Heart left ventricle (tissue), 16 donors: ENCODE measurements at regions not wholly inside any gene's neighbourhood (a gene's known extent, or its start where the extent isn't known, plus 50 kb on each side); places are given as distances from the start of the nearest gene placed in this dataset.

Source experiments
- ATAC-seq, 4 donors: fragments of 200-7000 bp; cut with Tn5 transposase; one replicate each; pipeline ENCODE4 v1.9.1; 2020 to 2022; ENCODE audit warnings: moderate library complexity in 4 of 4, mild to moderate bottlenecking in 3 of 4, moderate number of reproducible peaks in 1 of 4
- DNase-seq, 5 donors: peaks; one replicate each; pipeline ENCODE4 v3.0.0-alpha.2; 2020
- H3K27ac ChIP-seq, 12 donors: fragments of 200-600 bp; sonication (generic) in 4 of 12; one replicate each; pipeline versions ENCODE4 v1.5.0 to v1.8.0; 2016 to 2022; ENCODE audit warnings: mild to moderate bottlenecking in 2 of 12
- H3K27me3 ChIP-seq, 9 donors: fragments of 200-600 bp; sonication (generic) in 2 of 9; one replicate each; pipeline versions ENCODE4 v1.5.1 to v1.8.0; 2016 to 2022; ENCODE audit warnings: mild to moderate bottlenecking in 3 of 9
- H3K36me3 ChIP-seq, 9 donors: fragments of 200-600 bp; sonication (generic) in 2 of 9; one replicate each; pipeline versions ENCODE4 v1.5.0 to v1.8.0; 2018 to 2022; ENCODE audit warnings: mild to moderate bottlenecking in 2 of 9
- H3K4me1 ChIP-seq, 12 donors: fragments of 200-600 bp; sonication (generic) in 4 of 12; one replicate each; pipeline versions ENCODE4 v1.5.0 to v1.8.0; 2016 to 2022; ENCODE audit warnings: mild to moderate bottlenecking in 3 of 12
- H3K4me3 ChIP-seq, 12 donors: fragments of 200-600 bp; sonication (generic) in 4 of 12; one replicate each; pipeline versions ENCODE4 v1.5.0 to v1.8.0; 2017 to 2022; ENCODE audit warnings: mild to moderate bottlenecking in 9 of 12, moderate library complexity in 4 of 12
- H3K9me3 ChIP-seq, 12 donors: fragments of 200-600 bp; sonication (generic) in 4 of 12; one replicate each; pipeline versions ENCODE4 v1.5.0 to v1.8.0; 2016 to 2022; ENCODE audit warnings: mild to moderate bottlenecking in 1 of 12
- POLR2A ChIP-seq, 2 donors: fragments of 450-650 bp; IDR thresholded peaks; one replicate each; pipeline ENCODE4 v1.6.1; 2017; ENCODE audit warnings: antibody characterized with exemption in 2 of 2, mild to moderate bottlenecking in 2 of 2, moderate library complexity in 2 of 2
- WGBS, 4 donors: extraction: QIAGEN DNeasy Blood & Tissue Kit in 2 of 4; methylation state at CpG; one replicate each; pipeline versions ENCODE4 v1.1.5 to v1.1.7; 2013 to 2018; 5-methylcytosine and 5-hydroxymethylcytosine counted together
- intact Hi-C, 10 donors: fragments of 100-400 bp; cut with DNase I; formaldehyde crosslinking; loops; one replicate each; pipeline versions ENCODE4 v1.11.1 to v1.14.2; 2022
- TF ChIP-seq, protein P1 (sequence below), 12 donors: fragments of 200-600 bp; sonication (generic) in 4 of 12; IDR thresholded peaks; one replicate each; pipeline versions ENCODE4 v1.5.0 to v1.8.0; 2018 to 2022; ENCODE audit warnings: antibody characterized with exemption in 12 of 12, mild to moderate bottlenecking in 5 of 12
- donor health status: ischemic (EF 13 %, LVEDD 7.1; RV severe dilation, severe dysfunction).
- donor health status: healthy with polysubstance abuse.
- donor health status: DM: no; HTN: yes; CAD: no.
- donor health status: DM: no; HTN: no; CAD: no.
- donor health status: ischemic (EF 25% LVEDD 6.9; RV normal size, moderate dysfunction).
- donor health status: ischemic (EF 25% LVEDD 5.7; RV mildly dilated, moderate dysfunction).
- donor health status: healthy.
- donor health status: DM: yes; HTN: yes; CAD: no.
- donor health status: ischemic (EF 35%, LVEDD 5.7; RV mildly dilated, moderate dysfunction).
- donor health status: nonischemic (EF 11% LVEDD 7.7; RV severe dilation, severe dysfunction).
- donor health status: DM: yes; HTN: yes; CAD: no.
- donor health status: PGD.
- donor health status: ischemic (EF 29% LVEDD 5.4; RV normal size, mild dysfunction).
- donor health status: nonischemic (EF 23%, LVEDD 6.1; RV moderate dilation, normal function).

DNA sequence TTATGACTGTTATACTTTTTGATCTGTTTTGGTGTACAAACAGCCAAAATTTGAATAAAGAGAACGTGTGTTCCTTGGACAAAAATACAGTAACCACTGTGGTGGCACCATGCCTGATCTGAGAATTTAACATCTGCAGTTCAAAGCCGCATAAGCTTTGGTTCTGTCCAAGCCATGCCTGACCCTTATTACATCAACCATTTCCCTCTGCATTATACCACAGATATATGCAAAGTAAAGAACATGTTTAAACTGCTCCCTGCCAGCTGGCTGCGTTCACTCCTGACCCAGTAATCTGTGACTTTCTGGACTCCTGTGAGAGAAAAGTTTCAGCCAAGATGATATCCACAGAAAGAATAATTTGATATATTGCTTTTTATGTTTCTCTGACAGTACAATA lies 890.5 kb upstream of the ANO3 start:
- peaks cover 0 to 6% (median 0%) of the 10 kb centered on the region in 12 donors for H3K4me1 ChIP-seq
- H3K27ac ChIP-seq, result no peak overlapping the region
- ATAC-seq (no peak), DNase-seq (no peak)
- TF ChIP-seq, protein P1, sequence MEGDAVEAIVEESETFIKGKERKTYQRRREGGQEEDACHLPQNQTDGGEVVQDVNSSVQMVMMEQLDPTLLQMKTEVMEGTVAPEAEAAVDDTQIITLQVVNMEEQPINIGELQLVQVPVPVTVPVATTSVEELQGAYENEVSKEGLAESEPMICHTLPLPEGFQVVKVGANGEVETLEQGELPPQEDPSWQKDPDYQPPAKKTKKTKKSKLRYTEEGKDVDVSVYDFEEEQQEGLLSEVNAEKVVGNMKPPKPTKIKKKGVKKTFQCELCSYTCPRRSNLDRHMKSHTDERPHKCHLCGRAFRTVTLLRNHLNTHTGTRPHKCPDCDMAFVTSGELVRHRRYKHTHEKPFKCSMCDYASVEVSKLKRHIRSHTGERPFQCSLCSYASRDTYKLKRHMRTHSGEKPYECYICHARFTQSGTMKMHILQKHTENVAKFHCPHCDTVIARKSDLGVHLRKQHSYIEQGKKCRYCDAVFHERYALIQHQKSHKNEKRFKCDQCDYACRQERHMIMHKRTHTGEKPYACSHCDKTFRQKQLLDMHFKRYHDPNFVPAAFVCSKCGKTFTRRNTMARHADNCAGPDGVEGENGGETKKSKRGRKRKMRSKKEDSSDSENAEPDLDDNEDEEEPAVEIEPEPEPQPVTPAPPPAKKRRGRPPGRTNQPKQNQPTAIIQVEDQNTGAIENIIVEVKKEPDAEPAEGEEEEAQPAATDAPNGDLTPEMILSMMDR (IDR thresholded peaks at IDR 0.05), result no peak
- TF ChIP-seq POLR2A (IDR thresholded peaks at IDR 0.05), result no peak
- H3K27me3 ChIP-seq, result no peaks in the 10 kb centered on the region
- 53 to 66% (median 56%) methylated on average over 3 of the region's 3 CpGs for WGBS, 4 donors
- no peaks in the 10 kb centered on the region for H3K36me3 ChIP-seq
- intact Hi-C loops, result no loop called here
- H3K9me3 ChIP-seq, result no peaks in the 10 kb centered on the region
- H3K4me3 ChIP-seq, result no peak overlapping the region

DNA sequence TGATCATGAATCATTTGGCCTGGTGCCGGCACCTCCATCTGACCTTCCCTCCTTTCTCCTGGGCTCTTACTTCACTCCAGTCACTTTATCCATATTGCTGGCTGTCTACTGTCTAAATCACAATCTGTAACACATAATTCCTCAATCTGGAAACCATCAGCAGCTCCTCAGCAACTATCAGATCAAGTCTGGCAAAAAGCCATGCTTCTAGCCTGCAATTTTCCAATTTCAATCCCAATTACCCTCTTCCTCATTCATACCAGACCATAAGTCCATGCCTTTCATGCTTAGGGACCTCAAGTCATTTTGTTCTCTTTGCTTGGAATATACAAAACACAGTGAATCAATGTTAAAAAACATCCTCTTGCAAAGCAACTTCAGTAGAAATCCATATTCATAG lies 882.8 kb upstream of the ANO3 start:
- no peaks in the 10 kb centered on the region for H3K9me3 ChIP-seq
- ATAC-seq, result no peak
- H3K4me3 ChIP-seq, result no peak overlapping the region
- H3K4me1 ChIP-seq, result no peaks in the 10 kb centered on the region
- TF ChIP-seq, protein P1 (IDR thresholded peaks at IDR 0.05), result no peak
- TF ChIP-seq POLR2A (IDR thresholded peaks at IDR 0.05), result no peak
- intact Hi-C loops, result no loop called here
- WGBS, 4 donors, result 64 to 75% (median 72%) methylated on average over 1 of the region's 1 CpG
- no peak for DNase-seq
- no peaks in the 10 kb centered on the region for H3K27me3 ChIP-seq
- no peaks in the 10 kb centered on the region for H3K36me3 ChIP-seq
- no peak overlapping the region for H3K27ac ChIP-seq

DNA sequence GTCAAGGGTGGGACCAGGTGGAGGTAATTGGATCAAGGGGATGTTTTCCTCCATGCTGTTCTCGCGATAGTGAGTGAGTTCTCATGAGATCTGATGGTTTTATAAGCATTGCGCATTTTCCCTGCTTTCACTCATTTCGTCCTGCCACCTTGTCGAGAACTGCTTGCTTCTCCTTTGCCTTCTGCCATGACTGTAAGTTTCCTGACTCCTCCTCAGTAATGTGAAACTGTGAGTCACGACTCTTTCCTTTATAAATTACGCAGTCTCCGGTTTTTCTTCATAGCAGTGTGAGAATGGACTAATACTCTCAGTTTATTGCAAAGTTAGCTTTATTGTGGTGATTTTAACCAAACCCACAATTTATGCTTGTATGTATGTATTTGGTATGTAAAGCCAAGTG lies 878.5 kb upstream of the ANO3 start:
- no peaks in the 10 kb centered on the region for H3K36me3 ChIP-seq
- no peaks in the 10 kb centered on the region for H3K4me1 ChIP-seq
- 81 to 87% (median 84%) methylated on average over 8 of the region's 8 CpGs for WGBS, 4 donors
- intact Hi-C loops, result no loop called here
- no peak overlapping the region for H3K27ac ChIP-seq
- no peaks in the 10 kb centered on the region for H3K9me3 ChIP-seq
- no peak overlapping the region for H3K4me3 ChIP-seq
- TF ChIP-seq, protein P1 (IDR thresholded peaks at IDR 0.05), result no peak
- TF ChIP-seq POLR2A (IDR thresholded peaks at IDR 0.05), result no peak
- ATAC-seq, result no peak
- DNase-seq, result no peak
- H3K27me3 ChIP-seq, result no peaks in the 10 kb centered on the region

DNA sequence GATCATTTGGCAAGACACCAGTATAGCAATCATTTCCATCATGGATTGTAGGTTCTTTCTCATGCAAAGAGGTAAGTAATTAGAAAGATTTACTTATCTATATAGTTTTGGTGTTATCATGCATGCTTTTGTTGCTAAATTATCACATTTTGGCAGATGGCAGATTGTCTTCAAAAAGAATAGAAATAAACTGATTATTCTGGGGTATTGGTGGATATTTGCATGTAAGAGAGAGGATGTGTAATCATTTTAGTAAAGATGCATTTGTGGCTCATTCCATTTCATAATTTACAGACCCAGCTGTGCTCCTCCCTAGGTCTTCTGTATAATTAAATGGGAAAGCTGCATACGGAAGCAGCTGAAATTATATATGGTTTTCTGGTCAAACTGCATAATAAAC lies 875.7 kb upstream of the ANO3 start:
- no peak for ATAC-seq
- DNase-seq, result no peak
- H3K9me3 ChIP-seq, result peaks cover 0 to 3% (median 0%) of the 10 kb centered on the region in 12 donors
- H3K36me3 ChIP-seq, result no peaks in the 10 kb centered on the region
- H3K4me3 ChIP-seq, result no peak overlapping the region
- intact Hi-C loops, result no loop called here
- WGBS, 4 donors, result 76 to 84% (median 81%) methylated on average over 1 of the region's 1 CpG
- no peak overlapping the region for H3K27ac ChIP-seq
- H3K4me1 ChIP-seq, result no peaks in the 10 kb centered on the region
- no peaks in the 10 kb centered on the region for H3K27me3 ChIP-seq
- TF ChIP-seq POLR2A (IDR thresholded peaks at IDR 0.05), result no peak
- TF ChIP-seq, protein P1 (IDR thresholded peaks at IDR 0.05), result no peak
